H1 (cell line): ENCODE measurements at regions not wholly inside any gene's neighbourhood (a gene's known extent, or its start where the extent isn't known, plus 50 kb on each side); places are given as distances from the start of the nearest gene placed in this dataset.

Experiments used
- CBX5 ChIP-seq: fragments of 300-800, 300-1000 bp; sonication (generic); IDR thresholded peaks from 2 replicates; pipeline ENCODE4 v1.7.1; 2016; ENCODE audit warnings: antibody characterized with exemption, low read length, low read depth
- CBX8 ChIP-seq: fragments of 300-800, 300-1000 bp; sonication (generic); IDR thresholded peaks from 2 replicates; pipeline ENCODE4 v1.7.1; 2016; ENCODE audit warnings: low read depth, low read length, borderline replicate concordance
- HDAC6 ChIP-seq: IDR thresholded peaks from one replicate; pipeline ENCODE4 v1.7.1; 2012; ENCODE audit warnings: low read depth, mild to moderate bottlenecking, inconsistent platforms, low read length, moderate library complexity
- RAD21 ChIP-seq, 2 experiments: IDR thresholded peaks in 1 of 2; conservative IDR thresholded peaks in 1 of 2; 2 replicates each; pipeline ENCODE4 v1.6.1; 2011; ENCODE audit warnings: low read depth in 2 of 2, low read length in 2 of 2, improper control_type of control experiment in 1 of 2, inconsistent platforms in 1 of 2, mild to moderate bottlenecking in 1 of 2, moderate library complexity in 1 of 2
- TF ChIP-seq, protein P1 (sequence below): fragments of 300-600 bp; sonication (generic); IDR thresholded peaks from 2 replicates; pipeline ENCODE4 v1.7.1; 2012; ENCODE audit warnings: low read length, moderate library complexity, mild to moderate bottlenecking, inconsistent platforms; ENCODE audit not compliant: insufficient replicate concordance

DNA sequence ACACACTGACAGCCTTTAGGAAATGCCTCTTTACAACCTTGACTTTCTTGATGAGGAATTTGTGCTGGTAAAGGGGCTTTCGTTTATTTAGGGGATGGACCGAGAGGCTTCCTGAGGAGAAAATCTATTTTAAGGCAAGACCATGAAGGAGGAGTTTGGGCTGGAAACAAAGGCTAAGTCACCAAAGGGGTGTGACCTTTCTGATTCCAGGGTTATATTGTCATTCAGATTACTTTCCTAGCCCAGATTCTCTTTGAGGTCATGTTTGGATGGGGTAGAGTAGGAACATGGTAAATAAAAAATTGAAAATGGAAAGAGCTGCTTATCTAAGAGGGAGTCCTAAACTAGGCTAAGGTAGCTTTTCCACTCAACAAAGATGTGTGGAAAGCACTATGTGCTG lies 77.1 kb upstream of the UGP2 start (continued):
- TF ChIP-seq, protein P1, sequence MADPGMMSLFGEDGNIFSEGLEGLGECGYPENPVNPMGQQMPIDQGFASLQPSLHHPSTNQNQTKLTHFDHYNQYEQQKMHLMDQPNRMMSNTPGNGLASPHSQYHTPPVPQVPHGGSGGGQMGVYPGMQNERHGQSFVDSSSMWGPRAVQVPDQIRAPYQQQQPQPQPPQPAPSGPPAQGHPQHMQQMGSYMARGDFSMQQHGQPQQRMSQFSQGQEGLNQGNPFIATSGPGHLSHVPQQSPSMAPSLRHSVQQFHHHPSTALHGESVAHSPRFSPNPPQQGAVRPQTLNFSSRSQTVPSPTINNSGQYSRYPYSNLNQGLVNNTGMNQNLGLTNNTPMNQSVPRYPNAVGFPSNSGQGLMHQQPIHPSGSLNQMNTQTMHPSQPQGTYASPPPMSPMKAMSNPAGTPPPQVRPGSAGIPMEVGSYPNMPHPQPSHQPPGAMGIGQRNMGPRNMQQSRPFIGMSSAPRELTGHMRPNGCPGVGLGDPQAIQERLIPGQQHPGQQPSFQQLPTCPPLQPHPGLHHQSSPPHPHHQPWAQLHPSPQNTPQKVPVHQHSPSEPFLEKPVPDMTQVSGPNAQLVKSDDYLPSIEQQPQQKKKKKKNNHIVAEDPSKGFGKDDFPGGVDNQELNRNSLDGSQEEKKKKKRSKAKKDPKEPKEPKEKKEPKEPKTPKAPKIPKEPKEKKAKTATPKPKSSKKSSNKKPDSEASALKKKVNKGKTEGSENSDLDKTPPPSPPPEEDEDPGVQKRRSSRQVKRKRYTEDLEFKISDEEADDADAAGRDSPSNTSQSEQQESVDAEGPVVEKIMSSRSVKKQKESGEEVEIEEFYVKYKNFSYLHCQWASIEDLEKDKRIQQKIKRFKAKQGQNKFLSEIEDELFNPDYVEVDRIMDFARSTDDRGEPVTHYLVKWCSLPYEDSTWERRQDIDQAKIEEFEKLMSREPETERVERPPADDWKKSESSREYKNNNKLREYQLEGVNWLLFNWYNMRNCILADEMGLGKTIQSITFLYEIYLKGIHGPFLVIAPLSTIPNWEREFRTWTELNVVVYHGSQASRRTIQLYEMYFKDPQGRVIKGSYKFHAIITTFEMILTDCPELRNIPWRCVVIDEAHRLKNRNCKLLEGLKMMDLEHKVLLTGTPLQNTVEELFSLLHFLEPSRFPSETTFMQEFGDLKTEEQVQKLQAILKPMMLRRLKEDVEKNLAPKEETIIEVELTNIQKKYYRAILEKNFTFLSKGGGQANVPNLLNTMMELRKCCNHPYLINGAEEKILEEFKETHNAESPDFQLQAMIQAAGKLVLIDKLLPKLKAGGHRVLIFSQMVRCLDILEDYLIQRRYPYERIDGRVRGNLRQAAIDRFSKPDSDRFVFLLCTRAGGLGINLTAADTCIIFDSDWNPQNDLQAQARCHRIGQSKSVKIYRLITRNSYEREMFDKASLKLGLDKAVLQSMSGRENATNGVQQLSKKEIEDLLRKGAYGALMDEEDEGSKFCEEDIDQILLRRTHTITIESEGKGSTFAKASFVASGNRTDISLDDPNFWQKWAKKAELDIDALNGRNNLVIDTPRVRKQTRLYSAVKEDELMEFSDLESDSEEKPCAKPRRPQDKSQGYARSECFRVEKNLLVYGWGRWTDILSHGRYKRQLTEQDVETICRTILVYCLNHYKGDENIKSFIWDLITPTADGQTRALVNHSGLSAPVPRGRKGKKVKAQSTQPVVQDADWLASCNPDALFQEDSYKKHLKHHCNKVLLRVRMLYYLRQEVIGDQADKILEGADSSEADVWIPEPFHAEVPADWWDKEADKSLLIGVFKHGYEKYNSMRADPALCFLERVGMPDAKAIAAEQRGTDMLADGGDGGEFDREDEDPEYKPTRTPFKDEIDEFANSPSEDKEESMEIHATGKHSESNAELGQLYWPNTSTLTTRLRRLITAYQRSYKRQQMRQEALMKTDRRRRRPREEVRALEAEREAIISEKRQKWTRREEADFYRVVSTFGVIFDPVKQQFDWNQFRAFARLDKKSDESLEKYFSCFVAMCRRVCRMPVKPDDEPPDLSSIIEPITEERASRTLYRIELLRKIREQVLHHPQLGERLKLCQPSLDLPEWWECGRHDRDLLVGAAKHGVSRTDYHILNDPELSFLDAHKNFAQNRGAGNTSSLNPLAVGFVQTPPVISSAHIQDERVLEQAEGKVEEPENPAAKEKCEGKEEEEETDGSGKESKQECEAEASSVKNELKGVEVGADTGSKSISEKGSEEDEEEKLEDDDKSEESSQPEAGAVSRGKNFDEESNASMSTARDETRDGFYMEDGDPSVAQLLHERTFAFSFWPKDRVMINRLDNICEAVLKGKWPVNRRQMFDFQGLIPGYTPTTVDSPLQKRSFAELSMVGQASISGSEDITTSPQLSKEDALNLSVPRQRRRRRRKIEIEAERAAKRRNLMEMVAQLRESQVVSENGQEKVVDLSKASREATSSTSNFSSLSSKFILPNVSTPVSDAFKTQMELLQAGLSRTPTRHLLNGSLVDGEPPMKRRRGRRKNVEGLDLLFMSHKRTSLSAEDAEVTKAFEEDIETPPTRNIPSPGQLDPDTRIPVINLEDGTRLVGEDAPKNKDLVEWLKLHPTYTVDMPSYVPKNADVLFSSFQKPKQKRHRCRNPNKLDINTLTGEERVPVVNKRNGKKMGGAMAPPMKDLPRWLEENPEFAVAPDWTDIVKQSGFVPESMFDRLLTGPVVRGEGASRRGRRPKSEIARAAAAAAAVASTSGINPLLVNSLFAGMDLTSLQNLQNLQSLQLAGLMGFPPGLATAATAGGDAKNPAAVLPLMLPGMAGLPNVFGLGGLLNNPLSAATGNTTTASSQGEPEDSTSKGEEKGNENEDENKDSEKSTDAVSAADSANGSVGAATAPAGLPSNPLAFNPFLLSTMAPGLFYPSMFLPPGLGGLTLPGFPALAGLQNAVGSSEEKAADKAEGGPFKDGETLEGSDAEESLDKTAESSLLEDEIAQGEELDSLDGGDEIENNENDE, result no peak
- no peak for TF ChIP-seq CBX5
- no peak for TF ChIP-seq HDAC6
- no peak for TF ChIP-seq RAD21 (IDR thresholded peaks at IDR 0.05 in 1 of 2, conservative IDR thresholded peaks at IDR 0.05 in 1 of 2; ENCODE audit: low read depth in 2 of 2, low read length in 2 of 2)
- TF ChIP-seq CBX8, result no peak
